ENCODE measurements at regions not wholly inside any gene's neighbourhood (a gene's known extent, or its start where the extent isn't known, plus 50 kb on each side); places are given as distances from the start of the nearest gene placed in this dataset.
"Not testable (repeated sequence)": the region's sequence is repeated elsewhere in the genome, so short reads cannot be mapped to it uniquely, and the experiment has no call there.

DNA sequence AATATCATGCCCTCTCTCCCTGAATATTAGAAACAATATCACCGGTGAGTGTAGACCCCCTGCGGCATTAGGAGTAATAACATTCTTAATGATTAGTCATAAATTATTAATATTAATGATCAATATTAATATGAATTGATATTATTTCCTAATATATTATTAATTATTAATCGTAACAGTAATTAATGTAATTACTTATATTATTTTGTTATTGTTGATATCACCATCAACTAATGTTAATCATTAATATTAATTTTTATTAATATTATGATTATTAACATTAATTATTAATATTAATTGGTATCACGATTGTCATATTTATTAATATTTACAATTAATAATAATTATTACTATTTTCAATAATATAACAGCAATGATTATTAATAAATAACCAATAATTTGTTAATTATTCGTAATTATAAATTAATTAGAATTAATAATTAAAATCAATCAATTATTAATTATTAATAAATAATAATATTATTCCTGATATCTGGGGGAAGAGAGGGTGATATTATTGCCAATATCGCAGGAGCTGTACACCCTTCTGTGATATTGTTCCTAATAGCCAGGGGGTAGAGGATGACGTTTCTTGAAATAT is 528.8 kb upstream of the PCDH20 start:
- no peak for DNase-seq

DNA sequence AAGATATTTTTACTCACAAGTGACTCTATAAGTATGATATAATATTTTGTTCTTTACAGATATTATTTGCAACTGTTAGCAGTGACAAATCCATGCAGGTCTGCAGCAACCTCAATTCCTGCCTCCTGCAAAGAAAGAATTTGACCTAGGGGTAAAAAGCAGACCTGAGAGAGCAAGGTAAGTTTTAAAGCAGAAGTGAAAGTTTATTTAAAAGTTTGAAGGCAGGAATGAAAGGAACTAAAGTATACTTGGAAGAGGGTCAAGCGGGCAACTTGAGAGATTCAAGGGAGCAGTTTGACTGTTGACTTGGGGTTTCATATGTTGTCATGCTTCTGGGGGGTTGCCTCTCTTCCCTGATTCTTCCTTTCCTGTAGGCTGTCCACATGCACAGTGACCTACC is 520.1 kb upstream of the PCDH20 start:
- no peak for DNase-seq

DNA sequence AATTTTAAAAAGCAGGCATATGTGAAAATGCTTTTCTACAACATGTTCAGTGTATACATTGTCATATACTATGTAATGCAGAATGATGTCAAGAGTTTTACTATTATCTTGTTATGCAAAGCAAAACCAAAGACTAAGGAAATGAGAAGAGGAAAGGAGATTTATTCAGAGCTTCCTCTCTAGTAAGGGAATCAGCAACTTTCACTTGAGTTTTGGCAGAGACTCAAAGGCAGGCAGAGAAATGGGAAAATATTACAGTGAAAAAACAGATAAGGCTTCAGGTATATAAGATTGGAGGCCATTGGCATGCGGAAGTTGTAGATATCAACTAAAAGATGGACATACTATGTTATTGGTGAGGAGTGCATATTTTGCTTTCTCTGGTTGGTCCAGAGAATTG is 512.0 kb upstream of the PCDH20 start:
- DNase-seq, result no peak

DNA sequence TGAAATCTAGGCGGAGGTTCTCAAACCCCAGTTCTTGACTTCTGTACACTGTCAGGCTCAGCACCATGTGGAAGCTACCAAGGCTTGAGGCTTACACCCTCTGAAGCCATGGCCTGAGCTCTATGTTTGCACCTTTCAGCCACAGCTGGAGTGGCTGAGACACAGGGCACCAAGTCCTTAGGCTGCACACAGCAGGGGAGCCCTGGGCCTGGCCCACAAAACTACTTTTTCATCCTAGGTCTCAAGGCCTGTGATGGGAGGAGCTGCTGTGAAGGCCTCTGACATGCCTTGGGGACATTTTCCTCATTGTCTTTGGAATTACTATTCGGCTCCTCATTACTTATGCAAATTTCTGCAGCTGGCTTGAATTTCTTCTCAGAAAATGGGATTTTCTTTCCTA is 503.2 kb upstream of the PCDH20 start:
- no peak for DNase-seq

DNA sequence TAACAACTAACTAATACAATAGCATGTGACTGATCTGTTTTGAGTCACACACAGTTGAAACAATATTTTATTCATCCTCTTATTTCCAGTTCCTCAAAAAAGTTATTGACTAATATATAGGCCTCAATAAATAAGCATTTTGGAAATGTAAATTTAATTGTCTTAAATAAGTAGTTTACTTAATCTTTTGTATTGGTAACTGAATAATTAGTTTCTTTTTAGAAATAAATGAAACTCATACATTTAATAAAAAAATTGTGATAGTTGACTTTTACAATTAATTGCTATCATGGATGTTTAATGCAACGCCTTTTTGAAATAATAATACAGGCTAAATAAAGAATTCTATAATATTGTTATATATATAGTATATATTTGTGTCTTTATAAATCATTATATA is 500.8 kb upstream of the PCDH20 start:
- DNase-seq, result no peak

DNA sequence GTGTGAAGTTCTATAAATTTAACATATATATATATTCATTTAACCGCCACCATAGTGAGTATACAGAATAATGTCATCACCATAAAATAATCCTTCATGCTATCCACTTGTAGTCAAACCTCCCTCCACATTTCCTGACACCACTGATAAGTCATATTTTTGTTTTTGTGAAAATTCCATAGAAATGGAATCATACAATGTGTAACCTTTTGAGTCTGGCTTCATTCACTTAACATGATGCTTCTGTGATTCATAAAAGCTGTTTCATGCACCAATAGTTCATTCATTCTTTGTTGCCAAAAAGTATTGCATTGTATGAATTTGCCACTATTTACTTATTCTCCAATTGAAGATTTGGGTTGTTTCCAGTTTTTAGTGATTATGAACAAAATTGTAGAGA is 497.5 kb upstream of the PCDH20 start:
- no peak for DNase-seq

DNA sequence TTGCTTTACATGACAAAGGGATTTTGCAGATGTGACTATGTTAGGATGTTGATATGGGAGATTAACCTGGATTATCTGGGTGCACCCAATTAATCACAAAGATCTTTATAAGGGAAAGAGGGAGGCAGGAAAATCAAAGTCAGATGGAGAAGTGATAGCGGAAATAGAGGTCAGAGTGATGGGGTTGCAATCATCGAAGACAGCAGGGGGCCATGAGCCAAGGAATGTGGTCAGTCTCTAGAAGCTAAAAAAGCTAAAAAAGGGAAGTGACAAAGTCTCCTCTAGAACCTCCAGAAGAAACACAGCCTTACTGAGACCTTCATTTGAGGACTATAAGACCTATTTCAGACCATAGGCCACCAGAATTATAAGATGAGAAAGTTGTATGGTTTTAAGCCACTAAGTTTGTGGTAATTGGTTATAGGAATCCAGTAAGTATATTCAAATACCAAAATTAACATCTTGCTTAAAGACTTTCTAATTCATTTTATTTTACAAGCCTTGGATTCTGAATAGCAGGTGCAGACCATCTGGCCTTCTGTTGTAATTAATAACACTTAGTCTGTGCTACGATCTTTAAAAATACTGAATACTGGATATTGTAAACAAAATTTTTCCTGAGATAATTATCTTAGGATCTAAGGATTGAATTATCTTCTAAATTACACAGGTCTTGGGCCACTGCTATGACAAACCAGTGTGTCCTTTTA is 493.4 kb upstream of the PCDH20 start:
- no peak for DNase-seq

DNA sequence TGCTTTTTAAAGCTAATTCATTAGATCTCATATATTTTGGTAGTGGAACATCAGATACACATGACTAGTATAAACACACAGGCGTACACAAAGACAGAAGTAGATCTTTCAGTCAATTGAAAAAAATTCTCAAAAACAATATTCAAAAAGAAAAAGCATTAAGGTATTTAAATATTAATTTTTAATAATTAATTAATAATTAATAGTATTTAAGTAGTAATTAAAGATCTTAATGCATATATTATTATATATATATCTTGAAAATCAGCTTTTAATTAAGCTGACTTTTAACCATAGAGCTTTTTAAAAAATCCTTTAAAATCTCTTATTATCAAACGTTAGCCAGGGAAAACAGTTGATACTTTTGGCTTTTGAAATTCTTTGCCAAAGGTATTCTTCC is 489.4 kb upstream of the PCDH20 start:
- no peak for DNase-seq

DNA sequence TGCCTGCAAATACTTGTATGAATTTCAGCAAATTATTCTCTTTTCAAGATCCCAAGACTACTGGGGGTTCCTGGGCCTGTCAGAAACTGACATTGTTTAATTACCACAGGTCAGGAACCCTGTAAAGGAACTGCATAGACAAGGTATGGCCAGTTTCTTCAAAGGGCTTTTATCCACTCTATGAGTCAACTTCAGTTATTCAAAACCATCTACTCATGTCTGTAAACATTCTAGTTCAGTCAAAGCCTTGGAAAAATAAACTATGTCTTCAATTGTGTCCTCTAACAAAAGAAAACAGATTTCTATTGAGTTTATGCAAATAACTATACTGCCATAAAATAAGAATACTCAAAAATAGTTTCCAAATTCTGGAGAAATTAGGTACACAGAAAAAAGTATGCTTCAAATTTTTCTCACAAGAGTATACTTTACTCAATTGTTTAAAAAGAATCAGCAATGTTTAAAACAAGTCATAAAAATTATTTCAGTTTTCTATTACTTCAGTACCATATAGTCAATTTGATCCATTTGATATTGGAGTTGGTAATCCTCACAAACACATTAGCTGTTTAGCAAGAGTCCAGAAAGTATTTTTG is 486.4 kb upstream of the PCDH20 start:
- DNase-seq, result peak; percentile 5

DNA sequence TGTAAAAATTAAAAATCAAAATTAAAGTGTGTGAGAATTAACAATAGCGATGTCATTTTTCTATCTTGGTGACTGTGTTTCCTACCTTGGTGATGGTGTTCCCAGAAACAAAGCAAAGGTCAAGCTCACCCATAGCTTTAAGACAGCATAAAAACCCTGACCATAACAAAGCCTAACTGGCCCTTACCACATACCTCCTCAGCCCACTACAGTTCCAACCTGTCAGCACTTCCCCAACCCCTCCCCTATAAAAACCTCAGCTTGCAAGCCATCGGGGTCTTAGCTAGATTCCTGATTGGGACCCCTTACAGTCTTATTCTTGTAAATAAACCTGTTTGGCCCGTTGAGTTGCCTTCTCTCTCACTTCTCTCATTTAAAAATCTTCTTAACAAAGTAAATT is 484.4 kb upstream of the PCDH20 start:
- no peak for DNase-seq

DNA sequence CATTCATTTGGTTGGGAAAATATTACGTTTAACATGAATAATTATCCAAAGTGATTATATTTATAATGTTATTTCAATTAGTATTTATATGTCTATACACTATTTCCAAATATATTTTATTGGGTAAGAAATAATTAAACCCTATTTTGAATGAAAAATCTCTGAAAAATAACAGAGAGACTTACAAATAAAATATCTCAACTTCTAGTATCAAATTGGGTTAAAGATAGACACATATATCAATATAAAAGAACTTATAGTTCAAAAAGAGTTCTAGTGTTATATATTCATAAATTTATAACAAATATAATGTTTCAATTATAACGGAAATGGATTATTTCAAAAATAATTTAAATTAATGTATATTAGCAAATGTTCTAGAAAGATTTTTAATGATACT is 482.6 kb upstream of the PCDH20 start:
- DNase-seq, result no peak

DNA sequence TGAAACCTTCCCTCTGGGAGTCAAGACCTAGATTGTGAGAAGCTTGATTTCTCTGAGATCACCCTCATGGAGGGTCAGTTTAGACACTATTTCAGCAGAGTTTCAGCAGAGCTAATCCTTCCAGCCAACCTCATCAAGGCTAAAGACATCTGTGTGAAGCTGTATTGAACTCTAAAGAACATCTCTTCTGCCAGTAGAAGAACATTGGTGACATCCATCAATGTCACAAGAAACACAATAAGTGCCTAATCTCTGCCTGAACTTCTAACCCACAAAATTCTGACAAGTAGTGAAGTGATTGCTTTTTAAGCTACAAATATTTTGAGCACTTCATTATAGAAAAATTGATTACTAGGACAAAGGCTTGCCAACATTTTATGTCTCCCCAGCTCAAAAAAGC is 475.8 kb upstream of the PCDH20 start:
- no peak for DNase-seq

DNA sequence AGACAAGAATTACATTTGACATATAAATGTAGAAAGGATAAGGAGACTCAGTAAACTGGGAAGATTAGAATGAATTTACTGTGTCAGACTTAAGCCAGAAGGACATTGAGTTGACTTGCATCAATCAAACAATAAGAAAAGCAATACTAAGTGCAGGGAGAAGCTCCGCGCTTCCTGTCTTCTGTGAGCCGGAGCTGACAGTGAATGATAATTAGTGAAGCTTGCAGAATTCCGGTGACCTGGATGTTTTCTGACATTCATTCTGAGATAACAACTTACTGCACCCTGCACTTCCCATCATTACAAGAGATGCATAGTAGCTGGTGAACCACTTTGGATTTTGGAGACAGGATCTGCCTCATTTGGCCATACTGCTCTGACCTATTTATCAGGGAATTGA is 469.2 kb upstream of the PCDH20 start:
- DNase-seq, result no peak

DNA sequence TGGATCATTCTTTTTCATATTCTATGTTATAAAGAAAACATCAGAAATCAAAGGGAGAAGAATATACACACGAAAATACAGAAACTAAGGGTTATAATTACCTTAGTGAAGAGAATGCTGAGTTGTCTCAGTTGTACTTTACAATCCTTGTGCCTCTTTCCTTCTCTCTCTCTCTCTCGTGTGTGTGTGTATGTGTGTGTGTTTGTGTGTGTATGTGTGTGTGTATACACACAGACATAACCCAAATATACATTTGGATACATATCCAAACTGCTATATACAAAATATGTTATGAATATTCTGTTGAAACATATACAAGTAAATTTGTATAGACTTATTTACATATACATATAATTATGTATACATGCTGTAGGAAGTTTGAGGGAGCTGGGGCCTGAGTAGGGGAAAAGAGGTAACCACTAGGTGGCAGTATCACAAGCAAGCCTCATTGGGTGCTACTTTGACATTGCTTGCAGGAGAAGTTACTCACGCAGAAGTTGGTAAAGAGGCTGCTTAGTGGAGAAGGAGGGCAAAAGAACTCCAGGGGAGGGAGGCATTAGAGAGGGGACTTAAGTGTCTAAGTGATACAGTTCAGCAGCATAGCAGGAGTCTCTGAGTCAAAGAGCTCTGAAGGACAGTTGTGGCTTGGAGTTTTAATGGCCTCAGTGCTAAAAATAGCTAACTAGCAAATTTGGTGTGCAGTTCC is 465.1 kb upstream of the PCDH20 start:
- peak; percentile 49 for DNase-seq

DNA sequence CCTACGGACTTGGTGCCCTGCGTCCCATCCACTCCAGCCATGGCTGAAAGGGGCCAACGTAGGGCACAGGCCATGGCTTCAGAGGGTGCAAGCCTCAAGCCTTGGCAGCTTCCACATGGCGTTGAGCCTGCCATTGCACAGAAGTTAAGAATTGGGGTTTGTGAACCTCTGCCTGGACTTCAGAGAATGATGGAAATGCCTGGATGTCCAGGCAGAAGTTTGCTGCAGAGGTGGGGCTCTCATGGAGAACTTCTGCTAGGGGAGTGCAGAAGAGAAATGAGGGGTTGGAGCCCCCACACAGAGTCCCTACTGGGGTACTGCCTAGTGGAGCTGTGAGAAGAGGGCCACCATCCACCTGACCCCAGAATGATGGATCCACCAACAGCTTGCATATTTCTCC is 462.9 kb upstream of the PCDH20 start:
- not testable (repeated sequence) for DNase-seq

DNA sequence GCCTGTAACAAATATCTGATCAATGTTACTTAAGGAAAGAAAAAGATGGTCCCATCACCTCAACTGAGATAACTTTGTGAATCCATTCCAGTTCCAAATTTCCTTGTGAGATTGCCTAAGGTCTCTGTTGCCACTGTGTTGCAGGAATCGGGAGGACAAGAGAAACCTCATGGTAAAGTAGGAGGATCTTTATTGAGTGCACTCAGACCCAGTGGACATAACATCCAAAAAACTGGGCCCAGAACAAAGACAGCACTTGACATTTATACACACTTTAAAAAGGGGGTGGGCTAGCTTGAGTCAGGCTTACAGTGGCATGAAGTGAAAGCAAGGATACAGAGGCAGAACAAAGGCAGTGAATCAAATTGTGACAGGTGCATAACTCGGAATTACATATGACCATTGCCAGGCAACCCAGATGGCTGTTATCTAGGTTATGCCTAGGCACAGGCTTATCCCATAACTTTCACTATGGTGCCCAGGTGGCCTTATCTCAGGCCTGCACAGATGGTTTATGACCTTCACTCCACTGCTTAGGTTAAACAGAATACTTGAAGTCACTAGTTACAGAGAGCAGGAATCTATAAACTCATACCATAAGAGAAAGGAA is 459.4 kb upstream of the PCDH20 start:
- DNase-seq, result no peak

DNA sequence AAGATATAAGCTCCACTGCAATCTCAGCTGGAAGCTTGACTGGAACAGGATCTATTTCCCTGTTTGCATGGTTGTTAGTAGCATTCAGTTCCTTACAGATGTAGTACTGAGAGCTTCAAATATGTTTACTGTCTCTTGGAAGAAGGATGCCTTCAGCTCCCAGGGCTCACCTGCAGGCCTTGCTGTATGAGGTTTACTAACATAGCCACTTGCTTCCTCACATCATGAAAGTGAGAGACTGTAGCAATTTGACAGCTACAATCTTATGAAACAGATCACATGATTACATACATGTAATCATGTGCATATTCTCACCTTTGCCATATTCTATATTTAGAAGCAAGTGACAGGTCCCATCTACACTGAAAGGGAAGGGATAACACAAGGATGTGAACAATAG is 458.1 kb upstream of the PCDH20 start:
- no peak for DNase-seq

DNA sequence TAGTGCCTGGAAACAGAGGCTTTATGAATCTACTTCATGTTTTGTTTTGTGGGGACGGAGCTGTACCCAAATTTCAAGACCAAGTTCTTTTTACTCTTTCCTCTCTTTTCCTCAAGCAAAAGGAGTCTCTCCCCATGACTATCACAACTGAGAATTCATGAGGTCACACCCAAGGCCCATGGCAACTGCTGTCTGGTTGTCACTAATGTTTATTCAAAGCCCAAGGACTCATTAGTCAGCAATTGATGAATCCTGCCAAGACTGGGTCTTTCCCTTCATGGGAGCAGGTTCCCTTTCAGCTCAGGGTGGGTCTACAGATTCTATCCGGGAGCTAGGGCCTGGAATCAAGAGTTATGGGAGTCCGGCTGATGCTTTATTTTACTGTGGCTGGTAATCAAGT is 441.5 kb upstream of the PCDH20 start:
- DNase-seq, result peak; percentile 0

DNA sequence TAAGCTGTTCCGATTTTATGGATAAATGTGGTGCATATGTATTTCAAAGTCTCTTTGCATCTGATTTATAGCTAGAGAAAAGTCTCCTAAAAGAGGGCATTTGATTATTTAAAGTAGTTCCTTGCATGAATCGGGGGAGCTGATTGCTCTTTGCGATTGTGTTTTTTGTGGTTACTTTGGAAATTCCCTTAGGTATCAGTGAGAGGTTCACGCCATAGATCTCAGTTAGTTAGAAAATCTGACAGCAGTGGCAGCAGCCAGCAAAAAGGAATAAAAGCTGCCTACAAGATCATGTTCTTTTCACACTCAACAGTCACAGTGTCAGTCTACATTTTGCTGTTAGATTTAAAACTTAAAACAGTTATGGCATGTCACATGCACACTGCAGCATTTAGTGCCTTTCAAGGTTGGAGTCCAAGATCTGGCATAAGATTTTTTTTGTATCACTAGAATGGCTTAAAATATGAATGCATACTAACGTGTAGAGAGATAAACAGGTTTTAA is 436.5 kb upstream of the PCDH20 start:
- no peak for DNase-seq

DNA sequence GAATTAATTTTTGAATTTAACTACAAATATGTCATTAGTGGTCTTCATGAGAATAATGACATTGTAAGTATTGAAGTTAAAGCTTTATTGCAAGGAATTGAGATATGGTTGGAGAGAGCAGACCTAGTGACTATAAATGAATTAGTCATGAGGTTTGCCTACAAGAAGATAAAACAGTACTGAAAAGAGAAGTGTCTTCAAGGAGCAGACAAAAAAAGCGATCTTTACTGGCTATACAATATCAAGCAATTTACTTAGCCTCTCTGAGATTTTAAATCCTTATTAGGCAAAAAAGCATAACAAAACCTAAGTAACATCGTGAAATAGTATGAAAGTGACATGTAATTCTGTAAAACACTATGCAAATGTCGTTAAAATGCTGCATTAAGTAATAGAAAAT is 435.1 kb upstream of the PCDH20 start:
- DNase-seq, result no peak

DNA sequence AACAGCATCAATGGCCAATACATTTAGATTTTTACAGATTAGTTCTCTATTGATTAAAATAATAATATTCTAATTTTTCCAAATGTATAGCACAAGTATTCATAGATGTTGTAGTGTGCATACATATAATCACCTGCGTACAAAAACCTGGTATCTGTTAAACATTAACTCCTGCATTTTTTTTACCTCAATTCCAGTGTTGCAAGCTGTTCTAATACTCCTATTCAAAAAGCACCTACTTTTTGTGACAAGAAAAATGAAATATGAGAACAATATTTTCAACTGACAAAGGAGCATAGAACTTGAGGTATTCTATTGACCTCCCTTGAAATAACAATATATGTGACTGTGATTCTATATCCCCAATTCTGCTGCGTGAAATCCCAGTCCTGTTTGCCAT is 422.9 kb upstream of the PCDH20 start:
- peak; percentile 39 for DNase-seq

DNA sequence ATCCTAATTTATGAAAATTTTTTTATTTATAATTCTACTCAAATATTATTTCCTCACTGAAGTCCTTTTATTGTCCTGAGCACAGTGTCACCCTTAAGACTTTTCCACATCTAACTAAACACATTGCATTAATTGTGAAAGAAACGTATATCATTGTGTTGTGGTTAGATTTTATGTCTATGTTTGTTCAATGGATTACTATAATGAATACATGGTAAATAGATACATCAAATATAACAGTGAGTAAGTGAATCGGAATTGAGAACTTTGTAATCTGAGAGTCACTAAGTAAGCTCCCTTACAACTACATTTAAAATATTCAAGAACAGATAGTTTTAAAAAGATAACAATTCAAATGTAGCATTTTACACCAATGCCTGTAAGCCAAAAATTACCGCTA is 417.6 kb upstream of the PCDH20 start:
- peak; percentile 56 for DNase-seq

DNA sequence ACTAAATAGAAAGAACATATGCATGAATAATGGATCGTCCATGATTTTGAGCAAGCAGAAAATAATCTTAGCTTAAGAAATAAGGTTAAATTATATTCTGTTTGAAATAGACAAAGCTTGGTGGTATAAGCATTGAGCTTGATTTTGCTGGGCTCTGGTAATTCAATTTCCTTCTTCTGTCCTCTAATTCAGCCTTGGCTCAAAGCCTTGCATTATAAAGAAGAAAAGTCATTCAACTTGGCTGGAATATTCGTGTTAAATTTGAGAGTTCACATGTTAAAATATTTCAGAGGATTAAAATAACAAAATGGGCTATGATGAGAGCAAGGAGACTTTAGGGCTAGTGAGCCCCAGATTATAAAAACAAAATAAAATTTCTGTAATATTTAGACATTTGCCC is 415.4 kb upstream of the PCDH20 start:
- no peak for DNase-seq

DNA sequence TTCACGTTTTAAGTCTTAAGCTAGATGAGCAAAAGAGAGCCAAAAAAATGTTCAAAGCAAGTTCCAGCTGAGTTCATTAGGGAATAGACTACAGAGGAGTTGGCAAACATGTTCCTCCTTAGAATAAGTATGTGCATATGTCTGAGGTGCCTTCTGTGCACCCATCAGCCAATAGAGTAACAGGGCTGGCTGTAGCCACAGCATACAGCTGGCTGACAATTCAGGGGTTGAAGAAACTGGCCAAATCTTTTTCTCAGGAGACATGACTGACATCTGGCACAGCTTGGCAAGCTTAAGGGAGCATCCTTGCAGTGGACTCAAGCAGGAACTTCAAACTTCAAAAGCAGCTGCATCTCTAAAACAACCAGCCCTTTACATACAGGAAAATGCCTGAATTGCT is 414.8 kb upstream of the PCDH20 start:
- DNase-seq, result no peak

All from DMS53 (cell line).